RWPE1 (cell line): ENCODE measurements at regions not wholly inside any gene's neighbourhood (a gene's known extent, or its start where the extent isn't known, plus 50 kb on each side); places are given as distances from the start of the nearest gene placed in this dataset.
A peak's percentile ranks its signal among the peaks of the same experiment; 100 is the strongest.

Source experiments
- CTCF ChIA-PET: fragments of 350-600 bp; sonication (Branson Sonifier 250); formaldehyde crosslinking; extraction: SDS; loops from one replicate; lab custom pipeline; 2021; lab: Yijun Ruan, JAX
- POLR2A ChIA-PET: fragments of 400-600 bp; formaldehyde crosslinking; extraction: SDS; loops from one replicate; lab custom pipeline; 2020; ENCODE audit warnings: antibody characterized with exemption; ENCODE audit not compliant: low non-redundant PET; lab: Yijun Ruan, JAX
- DNase-seq: peaks from one replicate; pipeline ENCODE4 v3.0.0; 2012; ENCODE audit warnings: low spot score
- H3K27ac ChIP-seq: fragments of 450-650 bp; 2 replicates; pipeline ENCODE4 v1.5.1; 2017
- CTCF ChIP-seq: fragments of 450-650 bp; conservative IDR thresholded peaks from 2 replicates; pipeline ENCODE4 v1.5.1; 2017; ENCODE audit warnings: low read depth, mild to moderate bottlenecking

- no peak for TF ChIP-seq CTCF
- DNase-seq: no peak
- POLR2A ChIA-PET: no interaction called here
- peak overlapping the region; percentile 68 for H3K27ac ChIP-seq
- CTCF ChIA-PET: interaction anchor here (0.6 to 0.7 kb wide), 3 partner anchors 34 to 450 kb away, joined by 3 to 4 read pairs (median 4); no protein-coding TSS in a partner anchor
These were observed 85.9 kb upstream of the KLF7 start for GRCh38 chr2:207251573-207252192.

- H3K27ac ChIP-seq: no peak overlapping the region; the same call in 1 of the 2 replicates
- no peak for TF ChIP-seq CTCF
- POLR2A ChIA-PET: no interaction called here
- CTCF ChIA-PET: no interaction called here
- no peak for DNase-seq
These were observed 86.7 kb upstream of the KLF7 start for GRCh38 chr2:207252416-207252815.

DNA sequence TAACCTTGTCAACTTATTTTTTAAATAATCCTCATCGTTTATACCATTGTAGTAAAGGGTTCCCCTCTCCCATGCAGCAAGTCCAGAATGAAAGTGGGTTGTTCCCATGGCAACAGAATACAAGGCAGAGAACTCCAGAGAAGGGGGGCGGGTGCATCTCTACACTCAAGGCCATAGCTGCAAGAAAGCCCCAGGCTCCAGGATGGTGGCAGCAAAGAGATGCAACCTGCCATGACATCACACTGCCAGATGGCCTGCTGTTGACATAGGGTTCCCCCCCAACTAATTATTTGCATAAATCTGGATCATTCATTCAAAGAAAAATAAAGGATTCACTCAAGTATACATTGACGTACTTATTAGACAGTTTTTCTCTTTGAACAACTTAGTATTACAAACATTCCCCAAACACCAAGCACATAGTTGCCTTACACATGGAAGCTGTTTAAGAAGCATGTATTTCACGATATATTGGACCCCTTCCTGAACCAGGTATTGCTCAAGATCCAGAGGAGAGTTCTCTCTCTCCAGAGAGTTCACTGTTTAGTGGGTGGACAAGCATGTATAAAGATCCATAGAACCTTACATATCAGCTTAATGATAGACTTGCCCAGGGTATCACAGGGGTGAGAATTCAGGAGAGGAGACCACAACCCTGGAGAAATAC, 87.4 kb upstream of the KLF7 start:
- ChIA-PET CTCF (no interaction called here), POLR2A (no interaction called here)
- TF ChIP-seq CTCF: no peak
- peak overlapping the region; percentile 63; the same call in 1 of the 2 replicates for H3K27ac ChIP-seq
- DNase-seq: no peak

- POLR2A ChIA-PET: no interaction called here
- TF ChIP-seq CTCF: no peak
- H3K27ac ChIP-seq: peak overlapping the region; percentile 63; the same call in 1 of the 2 replicates
- CTCF ChIA-PET: no interaction called here
- peak; percentile 76 for DNase-seq
These were observed 88.1 kb upstream of the KLF7 start for GRCh38 chr2:207253666-207254345.

DNA sequence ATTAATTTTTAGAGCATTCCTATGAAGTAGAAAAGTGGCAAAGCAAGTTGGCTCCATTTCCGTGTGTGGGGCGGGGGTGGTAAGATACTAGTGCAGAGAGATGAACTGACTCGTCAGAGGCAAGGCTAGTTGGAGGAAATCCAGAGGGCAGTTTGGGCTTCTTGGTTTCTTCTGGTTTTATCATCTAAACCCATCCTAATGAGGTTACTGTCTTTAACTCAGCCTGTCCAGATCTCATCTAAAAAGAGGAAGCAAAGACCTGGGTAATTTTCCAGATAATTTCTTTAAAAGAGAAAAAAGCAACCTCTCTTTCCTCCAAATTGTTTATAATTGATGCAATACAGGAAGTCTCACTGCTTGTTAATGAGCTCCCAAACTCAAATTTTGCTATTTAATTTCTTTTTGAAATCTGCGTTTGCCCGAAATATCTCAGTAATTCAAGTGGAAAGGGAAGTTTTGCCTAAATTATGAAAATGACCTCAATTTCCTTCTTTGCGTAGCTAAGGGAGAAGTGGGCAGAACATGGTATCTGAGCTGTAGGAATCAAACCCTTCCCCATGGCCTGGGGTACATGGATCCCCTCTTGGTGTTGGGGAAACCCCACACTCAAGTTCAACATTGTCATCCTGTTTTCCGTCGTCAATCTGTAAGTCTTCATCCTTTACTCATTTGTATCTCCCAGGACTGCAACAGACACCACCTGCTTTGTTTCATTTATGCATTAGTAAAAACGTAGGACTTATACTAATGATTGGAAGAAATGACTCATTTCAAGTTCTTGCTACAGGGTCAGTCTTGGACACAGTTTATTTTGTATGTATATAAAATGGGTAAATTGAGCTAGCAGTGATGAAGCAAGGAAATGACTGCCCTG, 89.1 kb upstream of the KLF7 start:
- no peak for DNase-seq
- CTCF ChIA-PET: no interaction called here
- no peak for TF ChIP-seq CTCF
- POLR2A ChIA-PET: no interaction called here
- H3K27ac ChIP-seq: peak overlapping the region; percentile 58; the same call in 1 of the 2 replicates
